IMR-90 (cell line): ENCODE measurements at regions not wholly inside any gene's neighbourhood (a gene's known extent, or its start where the extent isn't known, plus 50 kb on each side); places are given as distances from the start of the nearest gene placed in this dataset.

Experiments used
- ATAC-seq: fragments of 200-7000 bp; cut with Tn5 transposase; 2 replicates; pipeline ENCODE4 v1.9.1; 2020; ENCODE audit warnings: low read depth, mild to moderate bottlenecking, moderate library complexity
- BruUV-seq: library from RNA; stranded (reverse); fragments of 400-500 nt; replicated peaks from 2 replicates; lab custom pipeline; 2021; lab: Mats Ljungman, UMichigan
- CTCF ChIA-PET: fragments of 300-600 bp; formaldehyde crosslinking; extraction: SDS; loops from one replicate; lab custom pipeline; 2021; ENCODE audit warnings: antibody characterized with exemption; lab: Yijun Ruan, JAX
- POLR2A ChIA-PET: fragments of 300-600 bp; sonication (Branson Sonifier 250); formaldehyde crosslinking; loops from one replicate; lab custom pipeline; 2022; ENCODE audit warnings: antibody characterized with exemption; ENCODE audit not compliant: unreplicated experiment; lab: Charles Lee
- DNase-seq: peaks from one replicate; pipeline ENCODE4 v3.0.0; 2013
- H2AFZ ChIP-seq: replicated peaks from 2 replicates; pipeline ENCODE3; 2013; ENCODE audit warnings: low read length, mild to moderate bottlenecking; ENCODE audit not compliant: poor library complexity
- H2AK5ac ChIP-seq: 2 replicates; pipeline ENCODE4 v1.6.1; 2013; ENCODE audit warnings: low read depth, low read length, inconsistent platforms
- H2AK9ac ChIP-seq: replicated peaks from 2 replicates; pipeline ENCODE3; 2013; ENCODE audit warnings: mild to moderate bottlenecking, low read depth, low read length, moderate library complexity; ENCODE audit not compliant: poor library complexity
- H2BK120ac ChIP-seq: 2 replicates; pipeline ENCODE4 v1.6.1; 2013; ENCODE audit warnings: low read depth, low read length, inconsistent platforms
- H2BK15ac ChIP-seq: 3 replicates; pipeline ENCODE4 v1.6.1; 2013; ENCODE audit warnings: low read depth, low read length, inconsistent platforms
- H2BK20ac ChIP-seq: 2 replicates; pipeline ENCODE4 v1.6.1; 2013; ENCODE audit warnings: low read depth, mild to moderate bottlenecking, inconsistent platforms, low read length, moderate library complexity
- H2BK5ac ChIP-seq: 2 replicates; pipeline ENCODE4 v1.6.1; 2013; ENCODE audit warnings: mild to moderate bottlenecking, low read depth, low read length, inconsistent platforms; ENCODE audit not compliant: poor library complexity, severe bottlenecking
- H3K14ac ChIP-seq: replicated peaks from 2 replicates; pipeline ENCODE4 v1.6.1; 2013; ENCODE audit warnings: low read depth, low read length, inconsistent platforms
- H3K18ac ChIP-seq: 2 replicates; pipeline ENCODE4 v1.6.1; 2013; ENCODE audit warnings: low read depth, low read length, control low read depth
- H3K23ac ChIP-seq: 2 replicates; pipeline ENCODE4 v1.6.1; 2013; ENCODE audit warnings: low read depth, low read length, inconsistent platforms
- H3K27ac ChIP-seq: 2 replicates; pipeline ENCODE4 v1.5.1; 2013; ENCODE audit warnings: mild to moderate bottlenecking, control low read depth, low read length; ENCODE audit not compliant: insufficient read depth
- H3K27me3 ChIP-seq: 2 replicates; pipeline ENCODE4 v1.6.1; 2013; ENCODE audit warnings: low read length; ENCODE audit not compliant: control insufficient read depth, insufficient read depth
- H3K36me3 ChIP-seq: 2 replicates; pipeline ENCODE4 v1.6.1; 2013; ENCODE audit warnings: low read length, mixed read lengths; ENCODE audit not compliant: control insufficient read depth, insufficient read depth
- H3K4ac ChIP-seq: 2 replicates; pipeline ENCODE4 v1.6.1; 2013; ENCODE audit warnings: low read depth, low read length, inconsistent platforms
- H3K4me1 ChIP-seq: 2 replicates; pipeline ENCODE4 v1.6.1; 2013; ENCODE audit warnings: low read length, mixed read lengths; ENCODE audit not compliant: control insufficient read depth, insufficient read depth
- H3K4me2 ChIP-seq: 2 replicates; pipeline ENCODE4 v1.6.1; 2013; ENCODE audit warnings: low read depth, mild to moderate bottlenecking, control low read depth, low read length, moderate library complexity
- H3K4me3 ChIP-seq: 2 replicates; pipeline ENCODE4 v1.5.1; 2013; ENCODE audit warnings: low read depth, mild to moderate bottlenecking, control low read depth, low read length, moderate library complexity; ENCODE audit not compliant: insufficient read depth
- H3K56ac ChIP-seq: 2 replicates; pipeline ENCODE4 v1.6.1; 2013; ENCODE audit warnings: low read length, inconsistent platforms; ENCODE audit not compliant: insufficient read depth; ENCODE audit errors: extremely low read depth
- H3K79me1 ChIP-seq, 2 experiments: 2 replicates each; pipeline ENCODE4 v1.6.1; 2013; ENCODE audit warnings: low read length in 2 of 2, inconsistent platforms in 1 of 2, low read depth in 1 of 2
- H3K9ac ChIP-seq: 2 replicates; pipeline ENCODE4 v1.6.1; 2013; ENCODE audit warnings: low read depth, low read length, control low read depth
- H3K9me1 ChIP-seq: 2 replicates; pipeline ENCODE4 v1.6.1; 2013; ENCODE audit warnings: low read length, inconsistent platforms; ENCODE audit not compliant: insufficient read depth
- H3K9me3 ChIP-seq: 2 replicates; pipeline ENCODE4 v1.6.1; 2013; ENCODE audit warnings: low read length; ENCODE audit not compliant: control insufficient read depth, insufficient read depth
- H4K20me1 ChIP-seq: 2 replicates; pipeline ENCODE4 v1.6.1; 2013; ENCODE audit warnings: low read length, inconsistent platforms; ENCODE audit not compliant: insufficient read depth
- H4K5ac ChIP-seq: 2 replicates; pipeline ENCODE4 v1.6.1; 2013; ENCODE audit warnings: mild to moderate bottlenecking, low read depth, low read length, control low read depth
- H4K8ac ChIP-seq, 2 experiments: 2 replicates each; pipeline ENCODE4 v1.6.1; 2013; ENCODE audit warnings: low read depth in 2 of 2, low read length in 2 of 2, control low read depth in 1 of 2, inconsistent platforms in 1 of 2
- H4K91ac ChIP-seq: 2 replicates; pipeline ENCODE4 v1.6.1; 2013; ENCODE audit warnings: low read depth, low read length, inconsistent platforms; ENCODE audit not compliant: insufficient read depth
- CEBPB ChIP-seq: IDR thresholded peaks from 2 replicates; pipeline ENCODE4 v1.6.1; 2012; ENCODE audit warnings: low read depth, low read length, improper control_type of control experiment
- CHD1 ChIP-seq: IDR thresholded peaks from 2 replicates; pipeline ENCODE4 v1.6.1; 2012; ENCODE audit warnings: low read depth, low read length, improper control_type of control experiment
- CTCF ChIP-seq: conservative IDR thresholded peaks from 2 replicates; pipeline ENCODE4 v1.5.1; 2012; ENCODE audit warnings: mild to moderate bottlenecking, low read depth, low read length, improper control_type of control experiment
- MAFK ChIP-seq: IDR thresholded peaks from 2 replicates; pipeline ENCODE4 v1.6.1; 2012; ENCODE audit warnings: low read depth, low read length, improper control_type of control experiment
- MAZ ChIP-seq: IDR thresholded peaks from 2 replicates; pipeline ENCODE4 v1.6.1; 2012; ENCODE audit warnings: low read depth, mild to moderate bottlenecking, low read length, improper control_type of control experiment, moderate library complexity, borderline replicate concordance
- MXI1 ChIP-seq: IDR thresholded peaks from 2 replicates; pipeline ENCODE4 v1.6.1; 2012; ENCODE audit warnings: low read depth, mild to moderate bottlenecking, low read length, moderate library complexity, borderline replicate concordance
- NFE2L2 ChIP-seq: fragments of 150-350 bp; IDR thresholded peaks from 2 replicates; pipeline ENCODE4 v1.6.1; 2016; ENCODE audit warnings: low read depth, mild to moderate bottlenecking, low read length
- RAD21 ChIP-seq: IDR thresholded peaks from 2 replicates; pipeline ENCODE4 v1.6.1; 2012; ENCODE audit warnings: low read length, improper control_type of control experiment
- RCOR1 ChIP-seq: IDR thresholded peaks from 2 replicates; pipeline ENCODE4 v1.6.1; 2012; ENCODE audit warnings: mild to moderate bottlenecking, low read length, improper control_type of control experiment; ENCODE audit not compliant: insufficient replicate concordance
- RFX5 ChIP-seq: IDR thresholded peaks from 2 replicates; pipeline ENCODE4 v1.8.0; 2012; ENCODE audit warnings: low read depth, mild to moderate bottlenecking, low read length, moderate library complexity
- SMC3 ChIP-seq: fragments of 150-350 bp; IDR thresholded peaks from 2 replicates; pipeline ENCODE4 v1.6.1; 2016; ENCODE audit warnings: low read depth, mild to moderate bottlenecking, antibody characterized with exemption, low read length, moderate library complexity
- USF2 ChIP-seq: fragments of 150-350 bp; IDR thresholded peaks from 2 replicates; pipeline ENCODE4 v1.6.1; 2017; ENCODE audit warnings: mild to moderate bottlenecking, antibody characterized with exemption, low read length, low read depth
- WGBS, 2 experiments: methylation state at CpG; one replicate each; pipeline versions ENCODE4 v1.1.5 to v1.1.7; 2013; ENCODE audit warnings: missing lambda C conversion rate in 2 of 2; ENCODE audit not compliant: insufficient read length in 1 of 2; ENCODE audit errors: extremely low coverage in 2 of 2; 5-methylcytosine and 5-hydroxymethylcytosine counted together
- dilution Hi-C: fragments of 300-500 bp; cut with HindIII; formaldehyde crosslinking; loops from one replicate; pipeline ENCODE4 v1.14.3; 2018; ENCODE audit warnings: low sequenced_read_pairs; ENCODE audit not compliant: unreplicated experiment
- in situ Hi-C: fragments of 300-500 bp; cut with MboI; formaldehyde crosslinking; loops from 3 replicates; pipeline ENCODE4 v1.14.3; 2019; ENCODE audit warnings: low sequenced_read_pairs, inconsistent platforms, mixed read lengths
- intact Hi-C: fragments of 100-400 bp; cut with micrococcal nuclease; formaldehyde crosslinking; loops from 2 replicates; pipeline ENCODE4 v1.10.0; 2022

- H3K9ac ChIP-seq = no peak overlapping the region
- no peak overlapping the region for H2BK120ac ChIP-seq
- H3K36me3 ChIP-seq = no peaks in the 10 kb centered on the region
- ATAC-seq (no peak), DNase-seq (no peak)
- in situ Hi-C loops (no loop called here), dilution Hi-C loops (no loop called here), intact Hi-C loops (no loop called here)
- H3K56ac ChIP-seq = no peak overlapping the region
- H3K4me2 ChIP-seq = no peak overlapping the region
- H2BK5ac ChIP-seq = no peak overlapping the region
- H4K8ac ChIP-seq = no peak overlapping the region
- no peak overlapping the region for H2AK9ac ChIP-seq
- H3K14ac ChIP-seq = no peak overlapping the region
- no peaks in the 10 kb centered on the region for H3K4me1 ChIP-seq
- BruUV-seq = no TSS peak
- no peaks in the 10 kb centered on the region for H3K9me1 ChIP-seq
- no peak overlapping the region for H2AK5ac ChIP-seq
- H2AFZ ChIP-seq = no peak overlapping the region
- H4K20me1 ChIP-seq = no peaks in the 10 kb centered on the region
- no peaks in the 10 kb centered on the region for H3K9me3 ChIP-seq
- WGBS, 2 experiments = no CpG with 5 or more reads among the region's 3 CpGs
- TF ChIP-seq RAD21 (no peak), RCOR1 (no peak), MXI1 (no peak), SMC3 (no peak), RFX5 (no peak), USF2 (no peak), CEBPB (no peak), CTCF (no peak), MAFK (no peak), NFE2L2 (no peak), CHD1 (no peak), MAZ (no peak)
- ChIA-PET POLR2A (no interaction called here), CTCF (interaction anchor here (0.6 kb wide), 1 partner anchor 9 kb away, joined by 3 read pairs; no protein-coding TSS in a partner anchor)
- no peaks in the 10 kb centered on the region for H3K79me1 ChIP-seq
- H3K27ac ChIP-seq = no peak overlapping the region
- H4K91ac ChIP-seq = no peak overlapping the region
- H3K18ac ChIP-seq = no peak overlapping the region
- H2BK20ac ChIP-seq = no peak overlapping the region
- no peak overlapping the region for H3K4me3 ChIP-seq
- H3K4ac ChIP-seq = no peak overlapping the region
- no peak overlapping the region for H2BK15ac ChIP-seq
- no peak overlapping the region for H3K23ac ChIP-seq
- no peaks in the 10 kb centered on the region for H3K27me3 ChIP-seq
- no peak overlapping the region for H4K5ac ChIP-seq
Observed at GRCh38 chr10:118403967-118404366, 61.8 kb upstream of the FAM204A start.
